ENCODE measurements at regions not wholly inside any gene's neighbourhood (a gene's known extent, or its start where the extent isn't known, plus 50 kb on each side); places are given as distances from the start of the nearest gene placed in this dataset.

- DNase-seq (ENCODE audit: low spot score in 2 of 2) = no peak
- 72 to 79% methylated on average over 5 of the region's 5 CpGs for WGBS, 2 donors
- Histone ChIP-seq H3K36me3 (no peaks in the 10 kb centered on the region), H3K4me3 (no peak overlapping the region), H3K27ac (no peak overlapping the region), H3K4me1 (no peaks in the 10 kb centered on the region), H3K27me3 (no peaks in the 10 kb centered on the region), H3K9me3 (no peaks in the 10 kb centered on the region)
- TF ChIP-seq CTCF (IDR thresholded peaks at IDR 0.05) (no peak), POLR2A (IDR thresholded peaks at IDR 0.05) (no peak)
Observed at GRCh38 chr20:40787941-40788340, 98.9 kb upstream of the MAFB start.

- no peaks in the 10 kb centered on the region for H3K27me3 ChIP-seq
- no peak overlapping the region for H3K27ac ChIP-seq
- H3K4me3 ChIP-seq = no peak overlapping the region
- H3K9me3 ChIP-seq = no peaks in the 10 kb centered on the region
- DNase-seq (ENCODE audit: low spot score in 2 of 2) = peak in 1 of 2 donors; percentile 16
- no peaks in the 10 kb centered on the region for H3K4me1 ChIP-seq
- H3K36me3 ChIP-seq = no peaks in the 10 kb centered on the region
- 48% methylated on average over 4 of the region's 4 CpGs for WGBS, 2 donors
- TF ChIP-seq POLR2A (IDR thresholded peaks at IDR 0.05) = no peak
- peak in 2 of 5 experiments; percentile 12 to 14 for TF ChIP-seq CTCF (IDR thresholded peaks at IDR 0.05)
Observed at GRCh38 chr20:40797425-40797824, 108.4 kb upstream of the MAFB start.

- Histone ChIP-seq H3K36me3 (no peaks in the 10 kb centered on the region), H3K27ac (no peak overlapping the region), H3K4me3 (no peak overlapping the region), H3K9me3 (no peaks in the 10 kb centered on the region), H3K27me3 (no peaks in the 10 kb centered on the region), H3K4me1 (no peaks in the 10 kb centered on the region)
- no peak for TF ChIP-seq EP300 (IDR thresholded peaks at IDR 0.05)
- no peak for TF ChIP-seq CTCF (IDR thresholded peaks at IDR 0.05)
- no peak for TF ChIP-seq POLR2A (IDR thresholded peaks at IDR 0.05)
- DNase-seq (ENCODE audit: low spot score in 2 of 2) = no peak
Observed at GRCh38 chr20:40798066-40798465, 109.0 kb upstream of the MAFB start.

- TF ChIP-seq POLR2A (IDR thresholded peaks at IDR 0.05) (no peak), EP300 (IDR thresholded peaks at IDR 0.05) (no peak), CTCF (IDR thresholded peaks at IDR 0.05) (no peak)
- Histone ChIP-seq H3K27ac (no peak overlapping the region), H3K9me3 (no peaks in the 10 kb centered on the region), H3K4me3 (no peak overlapping the region), H3K27me3 (no peaks in the 10 kb centered on the region), H3K36me3 (no peaks in the 10 kb centered on the region), H3K4me1 (no peaks in the 10 kb centered on the region)
- DNase-seq (ENCODE audit: low spot score in 2 of 2) = no peak
- 79 to 85% methylated on average over 3 of the region's 3 CpGs for WGBS, 2 donors
Observed at GRCh38 chr20:40802886-40803285, 113.8 kb upstream of the MAFB start.

GRCh38 chr20:40803381-40803780, 114.3 kb upstream of the MAFB start:
- no peaks in the 10 kb centered on the region for H3K36me3 ChIP-seq
- DNase-seq (ENCODE audit: low spot score in 2 of 2) = no peak
- no peaks in the 10 kb centered on the region for H3K4me1 ChIP-seq
- H3K4me3 ChIP-seq = no peak overlapping the region
- WGBS, 2 donors = 88 to 91% methylated on average over 5 of the region's 5 CpGs
- H3K27ac ChIP-seq = no peak overlapping the region
- H3K27me3 ChIP-seq = no peaks in the 10 kb centered on the region
- no peaks in the 10 kb centered on the region for H3K9me3 ChIP-seq
- no peak for TF ChIP-seq POLR2A (IDR thresholded peaks at IDR 0.05)
- no peak for TF ChIP-seq EP300 (IDR thresholded peaks at IDR 0.05)
- TF ChIP-seq CTCF (IDR thresholded peaks at IDR 0.05) = no peak
